ENCODE measurements at regions not wholly inside any gene's neighbourhood (a gene's known extent, or its start where the extent isn't known, plus 50 kb on each side); places are given as distances from the start of the nearest gene placed in this dataset.

- TF ChIP-seq, protein P1, sequence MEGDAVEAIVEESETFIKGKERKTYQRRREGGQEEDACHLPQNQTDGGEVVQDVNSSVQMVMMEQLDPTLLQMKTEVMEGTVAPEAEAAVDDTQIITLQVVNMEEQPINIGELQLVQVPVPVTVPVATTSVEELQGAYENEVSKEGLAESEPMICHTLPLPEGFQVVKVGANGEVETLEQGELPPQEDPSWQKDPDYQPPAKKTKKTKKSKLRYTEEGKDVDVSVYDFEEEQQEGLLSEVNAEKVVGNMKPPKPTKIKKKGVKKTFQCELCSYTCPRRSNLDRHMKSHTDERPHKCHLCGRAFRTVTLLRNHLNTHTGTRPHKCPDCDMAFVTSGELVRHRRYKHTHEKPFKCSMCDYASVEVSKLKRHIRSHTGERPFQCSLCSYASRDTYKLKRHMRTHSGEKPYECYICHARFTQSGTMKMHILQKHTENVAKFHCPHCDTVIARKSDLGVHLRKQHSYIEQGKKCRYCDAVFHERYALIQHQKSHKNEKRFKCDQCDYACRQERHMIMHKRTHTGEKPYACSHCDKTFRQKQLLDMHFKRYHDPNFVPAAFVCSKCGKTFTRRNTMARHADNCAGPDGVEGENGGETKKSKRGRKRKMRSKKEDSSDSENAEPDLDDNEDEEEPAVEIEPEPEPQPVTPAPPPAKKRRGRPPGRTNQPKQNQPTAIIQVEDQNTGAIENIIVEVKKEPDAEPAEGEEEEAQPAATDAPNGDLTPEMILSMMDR (IDR thresholded peaks at IDR 0.05): no peak
- no peak overlapping the region for H3K4me3 Mint-ChIP-seq
- H3K36me3 Mint-ChIP-seq (ENCODE audit: low read depth): peaks cover 16% of the 10 kb centered on the region
- H3K27ac Mint-ChIP-seq: no peak overlapping the region
- no peak for DNase-seq
- H3K9me3 Mint-ChIP-seq: peaks cover 28% of the 10 kb centered on the region
- no peaks in the 10 kb centered on the region for H3K27me3 Mint-ChIP-seq (ENCODE audit: low read depth, poor library complexity)
- peaks cover 29% of the 10 kb centered on the region for H3K4me1 Mint-ChIP-seq
These were observed 147.2 kb downstream of the PCSK1 start for GRCh38 chr5:96285823-96286222.

DNA sequence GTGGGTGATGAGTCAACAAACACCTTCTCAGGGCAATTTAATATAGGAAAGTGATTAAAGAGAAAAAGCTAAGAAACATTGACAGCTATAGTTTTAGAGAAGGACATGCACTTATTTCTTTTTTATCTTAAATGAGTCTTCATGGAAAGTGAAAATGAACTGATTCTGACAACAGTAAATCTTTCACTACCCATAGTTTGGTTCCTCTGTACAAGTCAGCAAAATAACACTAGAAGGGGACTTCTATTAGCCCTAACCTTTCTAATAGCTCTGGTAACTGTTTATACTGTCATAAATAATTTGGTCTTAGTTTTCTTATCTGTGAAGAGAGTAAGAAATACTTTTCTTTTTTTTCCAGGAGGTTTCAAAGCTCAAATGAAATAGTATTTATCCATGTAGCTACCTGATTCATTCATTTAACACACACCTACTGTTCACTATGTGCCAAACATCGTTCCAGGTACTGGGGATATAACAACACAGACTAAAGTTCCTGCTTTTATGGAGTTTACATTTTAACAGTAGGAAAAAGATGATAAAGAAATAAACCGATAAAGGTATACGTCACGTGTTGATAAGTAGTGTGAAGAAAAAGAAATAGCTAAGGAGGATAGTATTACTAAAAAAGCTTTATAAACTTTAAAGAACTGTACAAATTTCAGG, 148.2 kb downstream of the PCSK1 start:
- H3K4me3 Mint-ChIP-seq: no peak overlapping the region
- H3K27ac Mint-ChIP-seq: no peak overlapping the region
- TF ChIP-seq, protein P1 (IDR thresholded peaks at IDR 0.05): no peak
- peaks cover 16% of the 10 kb centered on the region for H3K36me3 Mint-ChIP-seq (ENCODE audit: low read depth)
- H3K27me3 Mint-ChIP-seq (ENCODE audit: low read depth, poor library complexity): no peaks in the 10 kb centered on the region
- H3K9me3 Mint-ChIP-seq: peaks cover 38% of the 10 kb centered on the region
- no peak for DNase-seq
- peaks cover 29% of the 10 kb centered on the region for H3K4me1 Mint-ChIP-seq

- Mint-ChIP-seq H3K27me3 (ENCODE audit: low read depth, poor library complexity) (no peaks in the 10 kb centered on the region), H3K9me3 (peaks cover 40% of the 10 kb centered on the region), H3K4me3 (no peak overlapping the region), H3K27ac (peak overlapping the region; percentile 79), H3K36me3 (ENCODE audit: low read depth) (peaks cover 12% of the 10 kb centered on the region), H3K4me1 (peaks cover 29% of the 10 kb centered on the region)
- TF ChIP-seq, protein P1 (IDR thresholded peaks at IDR 0.05): no peak
- peak; percentile 3 for DNase-seq
These were observed 149.5 kb downstream of the PCSK1 start for GRCh38 chr5:96283589-96283988.

DNA sequence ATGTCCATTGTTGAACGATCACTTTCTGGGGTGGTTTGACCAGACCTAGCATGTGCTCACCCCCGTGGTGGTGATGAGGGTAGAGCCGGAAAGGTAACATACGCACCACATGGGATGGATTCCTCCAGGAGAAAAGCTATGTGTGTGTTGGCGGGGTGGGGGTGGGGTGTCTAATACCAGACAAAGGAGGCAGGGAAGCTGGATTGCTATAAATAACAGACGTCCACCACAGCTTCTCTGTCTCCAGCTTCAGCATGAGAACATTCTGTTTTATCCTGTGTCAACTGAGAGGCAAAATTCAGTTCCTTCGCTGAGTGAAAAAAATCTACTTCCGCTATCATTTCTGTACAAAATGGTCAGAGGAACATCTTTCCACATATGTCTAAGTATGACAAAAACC, 151.0 kb downstream of the PCSK1 start:
- DNase-seq: no peak
- TF ChIP-seq, protein P1 (IDR thresholded peaks at IDR 0.05): no peak
- Mint-ChIP-seq H3K9me3 (peaks cover 40% of the 10 kb centered on the region), H3K4me1 (peaks cover 33% of the 10 kb centered on the region), H3K4me3 (no peak overlapping the region), H3K36me3 (ENCODE audit: low read depth) (peaks cover 12% of the 10 kb centered on the region), H3K27ac (no peak overlapping the region), H3K27me3 (ENCODE audit: low read depth, poor library complexity) (no peaks in the 10 kb centered on the region)

DNA sequence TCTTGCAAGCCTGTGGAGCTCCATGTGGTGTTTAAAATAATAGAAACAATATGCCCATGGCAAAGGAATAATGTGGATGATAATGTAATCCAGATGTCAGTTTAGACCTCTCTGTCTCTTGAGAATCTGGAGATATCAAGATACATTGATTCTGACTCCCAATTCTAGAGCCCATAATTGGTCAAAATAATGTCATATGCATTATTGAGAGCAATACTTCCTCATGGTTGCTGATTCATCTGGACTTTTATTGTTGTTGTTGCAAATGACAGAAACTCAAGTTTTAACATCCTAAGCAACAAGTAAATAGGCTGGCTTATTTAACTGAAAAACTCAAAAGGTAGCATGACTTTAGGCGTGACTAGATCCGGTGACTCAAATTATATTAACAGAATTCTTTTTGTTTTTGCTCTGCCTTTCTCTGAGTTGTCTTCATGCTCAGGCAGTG, 152.1 kb downstream of the PCSK1 start:
- Mint-ChIP-seq H3K4me3 (no peak overlapping the region), H3K27me3 (ENCODE audit: low read depth, poor library complexity) (no peaks in the 10 kb centered on the region), H3K4me1 (peaks cover 33% of the 10 kb centered on the region), H3K9me3 (peaks cover 40% of the 10 kb centered on the region), H3K27ac (no peak overlapping the region), H3K36me3 (ENCODE audit: low read depth) (peaks cover 12% of the 10 kb centered on the region)
- no peak for DNase-seq
- TF ChIP-seq, protein P1 (IDR thresholded peaks at IDR 0.05): no peak
